Stomach (tissue), 4 donors: ENCODE measurements at regions not wholly inside any gene's neighbourhood (a gene's known extent, or its start where the extent isn't known, plus 50 kb on each side); places are given as distances from the start of the nearest gene placed in this dataset.

Experiments used
- POLR2A ChIP-seq, 4 donors: fragments of 450-650 bp; IDR thresholded peaks; one replicate each; pipeline ENCODE4 v1.6.1; 2016; ENCODE audit warnings: antibody characterized with exemption in 4 of 4, control low read depth in 2 of 4, mild to moderate bottlenecking in 1 of 4, moderate library complexity in 1 of 4
- TF ChIP-seq, protein P1 (sequence below), 7 experiments: fragments of 450-650 bp in 4 of 7; fragments of 200-600 bp in 3 of 7; sonication (generic) in 3 of 7; IDR thresholded peaks; one replicate each; pipeline ENCODE4 v1.5.1; 2016 to 2019; ENCODE audit warnings: antibody characterized with exemption in 7 of 7, control low read depth in 2 of 7, mild to moderate bottlenecking in 1 of 7

DNA sequence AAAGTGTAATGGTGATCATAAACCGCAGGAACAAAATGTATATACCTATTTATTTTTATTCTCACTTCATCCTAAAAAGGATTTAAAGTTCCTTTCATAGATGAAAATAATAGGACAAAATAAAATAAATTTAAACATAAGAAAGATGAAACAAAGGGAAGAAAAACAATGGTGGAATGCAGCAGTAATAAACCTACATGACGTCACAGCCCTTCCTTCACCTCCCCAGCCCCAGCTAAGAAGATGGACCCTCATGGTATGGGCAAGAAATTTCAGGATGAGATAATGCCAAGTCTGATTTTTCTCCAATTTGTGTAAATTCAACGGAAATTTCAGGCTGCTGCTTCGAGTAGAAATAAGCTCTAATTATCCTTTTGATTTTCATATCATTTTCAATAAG is 381.0 kb downstream of the LRIG3 start:
- TF ChIP-seq, protein P1, sequence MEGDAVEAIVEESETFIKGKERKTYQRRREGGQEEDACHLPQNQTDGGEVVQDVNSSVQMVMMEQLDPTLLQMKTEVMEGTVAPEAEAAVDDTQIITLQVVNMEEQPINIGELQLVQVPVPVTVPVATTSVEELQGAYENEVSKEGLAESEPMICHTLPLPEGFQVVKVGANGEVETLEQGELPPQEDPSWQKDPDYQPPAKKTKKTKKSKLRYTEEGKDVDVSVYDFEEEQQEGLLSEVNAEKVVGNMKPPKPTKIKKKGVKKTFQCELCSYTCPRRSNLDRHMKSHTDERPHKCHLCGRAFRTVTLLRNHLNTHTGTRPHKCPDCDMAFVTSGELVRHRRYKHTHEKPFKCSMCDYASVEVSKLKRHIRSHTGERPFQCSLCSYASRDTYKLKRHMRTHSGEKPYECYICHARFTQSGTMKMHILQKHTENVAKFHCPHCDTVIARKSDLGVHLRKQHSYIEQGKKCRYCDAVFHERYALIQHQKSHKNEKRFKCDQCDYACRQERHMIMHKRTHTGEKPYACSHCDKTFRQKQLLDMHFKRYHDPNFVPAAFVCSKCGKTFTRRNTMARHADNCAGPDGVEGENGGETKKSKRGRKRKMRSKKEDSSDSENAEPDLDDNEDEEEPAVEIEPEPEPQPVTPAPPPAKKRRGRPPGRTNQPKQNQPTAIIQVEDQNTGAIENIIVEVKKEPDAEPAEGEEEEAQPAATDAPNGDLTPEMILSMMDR (IDR thresholded peaks at IDR 0.05) = no peak
- TF ChIP-seq POLR2A (IDR thresholded peaks at IDR 0.05) = no peak
